NT2/D1 (cell line): ENCODE measurements at regions not wholly inside any gene's neighbourhood (a gene's known extent, or its start where the extent isn't known, plus 50 kb on each side); places are given as distances from the start of the nearest gene placed in this dataset.

Source experiments
- SUZ12 ChIP-seq: IDR thresholded peaks from 2 replicates; pipeline ENCODE4 v1.6.1; 2011; ENCODE audit not compliant: insufficient read length, insufficient read depth; ENCODE audit errors: extremely low read depth
- YY1 ChIP-seq: IDR thresholded peaks from 2 replicates; pipeline ENCODE4 v1.6.1; 2011; ENCODE audit not compliant: insufficient read length, insufficient read depth

DNA sequence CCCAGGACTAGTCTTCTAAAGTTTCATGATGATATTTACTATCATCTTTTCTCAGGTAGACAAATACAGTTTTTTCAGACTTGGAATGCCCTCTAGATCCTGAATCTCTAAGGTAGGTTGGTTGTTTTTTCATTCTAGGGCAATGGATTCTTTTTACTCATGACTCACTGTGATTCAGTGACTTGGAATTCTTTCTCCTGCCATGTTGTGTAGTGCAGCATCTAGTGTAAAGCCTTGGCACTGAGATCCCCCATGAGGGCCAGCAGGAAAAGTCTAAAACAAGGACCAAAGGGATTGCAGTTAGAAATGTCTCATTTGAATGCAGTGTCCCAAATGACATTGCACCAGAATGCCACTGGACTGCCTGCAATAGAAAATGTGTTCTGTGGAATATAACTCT lies 430.4 kb downstream of the NEBL start:
- TF ChIP-seq YY1 (no peak), SUZ12 (no peak)
